A204.1 (cell line): ENCODE measurements at regions not wholly inside any gene's neighbourhood (a gene's known extent, or its start where the extent isn't known, plus 50 kb on each side); places are given as distances from the start of the nearest gene placed in this dataset.
"Not testable (repeated sequence)": the region's sequence is repeated elsewhere in the genome, so short reads cannot be mapped to it uniquely, and the experiment has no call there.

ENCODE experiments used
- FAIRE-seq: peaks from 2 replicates; lab custom pipeline; 2012; peaks lifted over from hg19 to GRCh38; lab: Jason Lieb, UNC

DNA sequence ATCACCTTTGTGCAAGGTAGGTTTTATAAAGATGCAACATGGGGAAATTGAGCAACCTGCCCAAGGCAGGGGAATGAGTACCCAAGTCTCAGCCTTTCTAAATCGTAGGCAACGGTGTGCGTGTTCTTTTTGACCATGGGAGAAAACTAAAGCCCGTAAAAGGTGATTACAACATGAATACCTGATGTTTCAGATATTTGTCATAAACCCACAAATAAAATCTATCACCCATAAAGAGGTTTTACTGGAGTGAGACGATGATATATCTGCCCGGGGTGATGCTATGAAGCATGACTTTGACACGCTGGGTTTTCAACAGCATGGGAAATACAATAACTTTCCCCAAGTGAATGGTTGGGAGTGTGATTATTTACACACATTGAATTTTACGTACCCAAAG, 406.3 kb upstream of the KLF6 start:
- FAIRE-seq: no peak

DNA sequence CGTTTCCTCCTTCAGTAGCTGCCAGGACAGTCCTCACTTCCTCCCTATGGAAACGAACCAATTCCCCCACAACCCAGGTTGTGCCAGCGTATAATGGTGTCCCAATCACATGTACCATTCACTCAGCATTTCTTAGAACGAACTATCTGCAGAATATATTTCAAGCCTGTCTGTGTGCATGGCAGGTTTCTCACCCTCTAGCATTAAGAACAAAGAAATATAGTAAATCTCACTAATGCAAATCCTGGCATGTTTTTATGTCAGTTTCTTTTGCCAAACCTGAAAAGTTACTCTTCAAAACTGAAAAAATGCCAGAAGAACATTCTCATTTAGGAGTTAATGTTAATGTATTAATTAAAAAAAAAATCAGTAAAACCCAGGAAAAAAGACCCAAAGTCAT, 405.9 kb upstream of the KLF6 start:
- no peak for FAIRE-seq

DNA sequence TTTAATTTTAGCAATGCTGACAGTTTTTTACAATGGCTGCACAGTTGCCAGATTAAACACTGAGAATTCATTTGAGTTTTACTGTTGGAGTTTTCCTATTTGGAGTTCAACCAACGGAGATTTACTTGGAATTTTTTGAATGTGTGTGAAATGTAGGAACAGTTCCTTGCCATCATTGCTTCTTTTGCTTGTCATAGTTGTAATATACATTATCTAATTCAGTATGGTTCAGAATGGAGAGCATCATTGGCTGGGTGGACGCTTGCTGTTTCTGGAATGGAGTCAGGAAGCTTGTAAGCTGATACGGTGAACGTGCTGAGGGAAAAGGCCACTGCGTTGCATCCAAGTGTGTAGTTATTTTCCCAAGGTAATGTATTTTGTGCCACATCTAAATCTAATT, 404.3 kb upstream of the KLF6 start:
- no peak for FAIRE-seq

DNA sequence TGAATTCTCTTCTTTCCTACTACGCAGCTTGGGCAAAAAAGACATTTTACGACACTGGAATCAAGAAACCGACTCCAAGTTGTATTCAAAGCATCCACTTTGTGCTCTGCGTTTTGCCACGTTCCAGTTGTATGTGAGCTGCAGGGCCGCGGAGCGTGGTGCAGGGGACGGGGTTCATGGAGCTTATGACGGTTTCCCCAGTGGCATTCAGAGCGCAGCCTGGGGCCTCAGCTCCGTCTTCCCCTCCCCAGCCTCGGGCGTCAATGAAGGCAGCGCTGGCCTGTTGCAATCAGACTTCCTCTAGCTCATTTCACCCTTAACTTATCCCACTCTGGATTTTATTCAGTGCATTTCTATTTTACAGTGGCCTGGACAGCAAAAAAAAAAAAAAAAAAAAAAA, 403.4 kb upstream of the KLF6 start:
- no peak for FAIRE-seq

DNA sequence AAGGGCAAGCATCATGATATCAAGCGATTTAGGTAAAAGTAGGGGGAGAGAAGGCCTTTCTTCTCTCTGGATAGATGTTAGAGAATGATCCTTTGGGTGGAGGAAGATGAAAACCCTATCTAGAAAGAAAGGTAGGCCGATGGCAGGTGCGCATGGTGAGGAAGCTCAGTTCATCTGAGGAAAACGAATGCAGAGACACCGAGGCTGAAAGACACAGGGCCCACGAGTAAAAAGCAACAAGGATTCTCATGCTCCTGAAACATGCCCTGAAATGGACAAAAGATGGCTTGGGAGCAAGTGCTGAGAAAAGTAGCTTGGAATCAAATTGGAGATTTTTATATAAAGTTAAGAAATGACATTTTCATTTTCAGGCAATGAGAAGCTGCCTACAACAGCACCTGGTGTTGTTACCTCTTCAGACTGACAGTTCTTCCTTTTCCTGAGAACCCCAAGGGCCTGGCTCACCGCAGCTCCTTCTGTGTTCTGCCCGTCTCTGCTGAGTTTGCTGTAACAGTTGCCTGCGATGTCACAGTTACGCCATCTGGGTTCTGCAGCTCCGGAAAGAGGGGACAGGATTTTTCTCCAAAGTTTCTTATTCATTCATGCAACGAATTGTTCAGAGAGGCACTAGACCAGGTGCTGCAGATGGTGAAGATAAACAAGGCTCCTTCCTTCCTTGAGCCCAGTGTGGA, 402.0 kb upstream of the KLF6 start:
- FAIRE-seq: no peak

DNA sequence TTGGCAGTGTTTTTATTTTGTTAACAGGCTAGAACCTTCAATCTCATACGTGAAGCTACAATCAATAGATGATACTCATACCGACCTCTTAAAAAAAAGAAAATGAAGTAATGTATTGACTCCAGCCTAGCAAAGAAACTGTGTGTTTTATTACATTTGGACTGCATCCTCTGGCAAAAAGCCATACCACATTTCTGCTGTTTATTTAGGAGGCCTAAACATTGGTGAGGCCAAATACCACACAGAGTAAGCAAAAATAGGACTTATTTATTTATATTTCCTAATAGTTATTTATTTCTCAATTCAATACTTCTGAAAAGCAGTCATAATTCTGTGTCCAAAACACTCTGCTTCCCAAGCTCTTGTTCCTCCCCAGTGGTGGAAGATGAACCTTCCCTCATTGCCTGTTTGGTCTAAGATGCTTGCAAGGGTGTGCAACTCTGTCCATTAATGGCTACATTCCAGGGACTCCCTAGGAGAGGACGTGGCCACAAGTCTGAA, 398.8 kb upstream of the KLF6 start:
- FAIRE-seq: no peak

DNA sequence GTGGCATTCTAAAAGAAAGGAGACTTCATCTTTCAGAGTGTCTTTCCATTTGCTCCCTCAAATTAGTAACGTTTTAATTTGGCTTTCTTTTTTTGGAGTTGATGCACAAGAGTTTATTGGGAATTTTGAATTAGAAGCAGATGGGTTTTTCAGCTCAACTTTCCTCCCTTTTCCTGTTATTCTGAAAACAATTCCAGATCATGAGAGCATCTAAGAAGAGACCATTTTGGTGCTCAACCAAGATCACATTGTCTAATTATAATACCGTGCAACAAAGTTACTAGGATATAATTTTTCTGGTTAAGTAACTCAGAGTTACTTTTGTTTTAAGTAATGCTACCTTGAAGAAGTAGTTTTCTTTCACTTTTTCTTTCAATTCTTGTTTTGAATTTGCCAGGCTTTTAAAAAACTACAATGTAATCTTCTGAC, 396.6 kb upstream of the KLF6 start:
- FAIRE-seq: no peak

DNA sequence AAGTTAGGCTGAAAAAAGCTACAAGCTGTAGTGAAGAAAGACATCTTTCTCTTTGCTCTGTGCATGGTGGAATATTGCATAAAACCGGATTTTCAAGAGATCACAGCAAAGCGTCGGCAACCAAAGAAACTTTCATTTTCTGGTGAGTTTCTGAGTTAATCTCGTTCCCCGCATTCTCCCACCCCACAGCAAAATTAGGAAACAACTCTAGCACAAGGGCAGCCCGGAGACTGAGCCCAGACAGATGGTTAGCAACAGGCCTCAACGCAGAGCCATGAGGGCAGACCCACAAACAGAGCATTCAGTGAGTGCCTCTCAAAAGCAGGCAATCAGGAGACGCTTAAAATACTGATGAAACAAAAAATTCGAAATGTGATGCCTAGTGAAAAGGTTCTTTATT, 396.1 kb upstream of the KLF6 start:
- FAIRE-seq: no peak

DNA sequence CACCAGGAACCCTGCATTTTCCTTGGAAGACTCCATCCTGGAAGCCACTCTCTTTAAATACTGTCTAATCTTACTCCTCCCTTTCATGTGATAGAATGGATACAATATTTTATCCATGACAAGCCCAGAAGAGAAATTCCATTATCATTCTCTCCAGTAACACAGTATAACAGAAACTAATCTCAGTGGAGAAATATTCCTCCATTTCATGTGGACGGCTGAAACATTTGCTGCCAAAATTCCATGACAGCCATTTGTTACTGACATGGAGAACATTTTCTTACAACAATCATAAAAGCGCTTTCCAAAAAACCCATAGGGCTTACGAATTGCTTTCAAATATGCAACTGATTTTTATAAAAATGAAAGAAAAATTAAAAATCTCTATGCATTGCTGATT, 392.8 kb upstream of the KLF6 start:
- FAIRE-seq: no peak

DNA sequence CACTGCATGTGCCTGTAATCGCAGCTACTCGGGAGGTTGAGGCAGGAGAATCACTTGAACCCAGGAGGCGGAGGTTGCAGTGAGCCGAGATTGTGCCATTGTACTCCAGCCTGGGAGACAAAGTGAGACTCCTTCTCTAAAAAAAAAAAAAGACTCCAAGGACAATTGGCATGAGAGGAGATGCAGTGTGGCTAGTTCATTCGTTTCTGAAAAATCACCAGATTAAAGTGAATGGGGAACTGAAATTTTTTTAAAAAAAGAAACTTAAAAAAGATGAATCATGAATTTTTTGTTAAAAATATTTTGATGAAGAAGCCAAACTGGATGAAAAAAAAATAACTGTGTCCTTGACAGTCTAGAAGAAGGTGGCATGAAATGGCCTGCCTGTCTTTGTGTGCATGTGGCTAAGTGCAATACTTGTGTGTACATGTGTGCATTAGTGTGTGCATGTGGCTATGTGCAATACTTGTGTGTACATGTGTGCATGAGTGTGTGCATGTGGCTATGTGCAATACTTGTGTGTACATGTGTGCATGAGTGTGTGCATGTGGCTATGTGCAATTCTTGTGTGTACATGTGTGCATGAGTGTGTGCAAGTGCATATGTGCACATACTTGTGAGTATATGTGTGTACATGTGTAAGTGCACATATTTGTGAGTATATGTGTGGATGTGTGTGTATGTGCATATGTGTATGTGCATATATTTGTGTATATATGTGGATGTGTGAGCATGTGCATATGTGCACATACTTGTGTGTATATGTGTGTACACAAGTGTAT, 391.7 kb upstream of the KLF6 start:
- FAIRE-seq: no peak

DNA sequence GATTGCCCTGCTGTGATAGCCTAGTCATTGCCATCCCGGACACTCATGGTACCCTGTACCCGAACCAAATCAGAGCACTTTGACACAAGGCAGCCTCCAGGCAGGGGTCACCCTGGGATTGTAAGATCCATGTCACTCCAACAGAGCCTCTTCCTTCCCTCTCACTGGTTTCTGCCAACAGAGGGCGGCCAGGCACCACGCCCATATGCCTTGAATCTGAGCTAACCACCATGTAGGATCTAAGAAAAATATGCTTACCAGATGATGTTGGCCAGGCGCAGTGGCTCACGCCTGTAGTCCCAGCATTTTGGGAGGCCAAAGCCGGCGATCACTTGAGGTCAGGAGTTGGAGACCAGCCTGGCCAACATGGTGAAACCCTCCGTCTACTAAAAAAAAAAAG, 389.2 kb upstream of the KLF6 start:
- FAIRE-seq: no peak

DNA sequence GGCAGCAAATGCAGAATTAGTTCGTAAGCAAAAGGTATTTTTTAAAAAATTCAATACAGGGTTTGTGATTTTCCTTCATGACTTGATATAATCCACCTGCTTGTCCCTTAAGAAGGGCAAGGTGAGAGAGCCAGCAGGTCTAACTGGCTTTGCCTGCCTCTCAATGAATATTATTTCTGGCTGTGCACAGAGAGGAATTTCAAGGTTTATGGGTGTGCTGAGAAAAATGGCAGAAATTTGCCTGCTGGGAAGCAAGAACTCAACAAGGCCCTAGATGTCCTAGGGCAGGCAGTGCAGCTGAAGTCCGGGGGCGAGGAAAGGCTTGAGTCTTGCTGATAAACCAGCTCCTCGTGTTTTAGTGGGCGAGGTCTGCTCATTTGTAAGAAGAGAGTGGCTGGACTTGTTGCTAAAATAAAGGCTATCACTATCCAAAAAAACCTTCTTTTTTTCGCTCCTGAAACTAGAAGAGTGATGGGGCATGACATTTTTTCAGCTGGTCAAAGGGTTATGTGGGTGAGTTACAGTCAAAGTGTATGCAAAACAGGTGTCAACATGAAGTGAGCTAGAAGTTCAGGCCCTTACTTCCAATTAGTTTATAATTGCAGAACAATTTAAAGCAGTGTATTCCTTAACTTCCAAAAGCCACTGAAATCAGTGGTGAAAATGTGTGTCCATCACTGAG, 385.8 kb upstream of the KLF6 start:
- no peak for FAIRE-seq

DNA sequence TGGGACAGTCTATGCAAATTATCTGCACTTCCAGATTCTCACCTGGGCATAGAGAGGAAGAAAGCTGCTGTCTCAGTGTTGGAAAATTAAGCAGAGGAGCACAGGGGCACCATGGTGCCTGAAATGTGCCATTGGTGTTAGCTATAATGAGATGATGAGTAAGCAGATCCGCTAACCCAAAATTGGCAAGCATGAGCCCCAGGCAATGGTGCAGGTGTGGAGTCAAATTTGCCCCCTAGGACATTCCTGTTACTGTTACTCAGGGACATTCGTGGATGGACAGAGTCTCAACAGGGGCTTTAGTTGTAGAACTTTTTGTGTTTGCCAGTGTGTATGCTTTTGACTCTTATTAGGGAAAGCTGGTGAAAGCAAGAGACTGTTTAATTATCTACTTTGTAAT, 385.2 kb upstream of the KLF6 start:
- FAIRE-seq: no peak

DNA sequence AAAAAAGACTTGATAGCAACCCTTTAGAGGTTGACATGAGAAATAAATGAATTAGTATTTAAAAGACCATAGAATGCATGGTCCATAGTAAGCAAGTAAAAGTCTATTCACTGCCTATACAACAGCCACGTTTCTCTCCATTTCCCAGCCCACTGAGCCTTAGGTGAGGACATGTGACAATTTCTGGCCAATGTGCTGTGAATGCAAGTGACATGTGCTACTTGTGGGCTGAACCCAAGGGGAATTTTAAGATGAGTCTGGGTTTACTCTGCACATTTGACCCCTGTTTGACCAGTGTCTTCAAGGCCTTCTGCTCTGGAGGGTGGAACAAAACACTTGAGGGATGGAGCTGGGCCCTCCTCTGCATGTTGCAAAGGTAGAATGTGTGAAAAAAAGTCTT, 384.4 kb upstream of the KLF6 start:
- FAIRE-seq: no peak

DNA sequence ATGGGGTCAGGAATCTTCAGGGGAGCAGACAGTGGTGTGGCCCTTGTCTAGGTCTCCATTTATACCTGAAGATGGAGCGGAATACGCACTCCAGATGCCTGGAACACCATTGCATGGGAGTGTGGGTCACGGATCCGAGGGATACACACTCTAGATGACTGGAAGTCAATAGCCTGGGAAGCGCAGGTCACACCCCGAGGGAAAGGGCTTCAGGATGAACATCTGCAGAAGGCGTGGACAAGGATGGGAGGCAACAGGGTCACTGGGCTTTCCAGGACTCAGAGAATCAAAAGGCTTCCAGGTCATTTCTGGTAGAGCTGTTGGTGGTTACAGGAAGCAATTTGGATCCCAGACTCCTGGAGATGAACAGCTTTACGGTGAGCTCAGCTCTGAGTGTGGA, 382.2 kb upstream of the KLF6 start:
- FAIRE-seq: no peak

DNA sequence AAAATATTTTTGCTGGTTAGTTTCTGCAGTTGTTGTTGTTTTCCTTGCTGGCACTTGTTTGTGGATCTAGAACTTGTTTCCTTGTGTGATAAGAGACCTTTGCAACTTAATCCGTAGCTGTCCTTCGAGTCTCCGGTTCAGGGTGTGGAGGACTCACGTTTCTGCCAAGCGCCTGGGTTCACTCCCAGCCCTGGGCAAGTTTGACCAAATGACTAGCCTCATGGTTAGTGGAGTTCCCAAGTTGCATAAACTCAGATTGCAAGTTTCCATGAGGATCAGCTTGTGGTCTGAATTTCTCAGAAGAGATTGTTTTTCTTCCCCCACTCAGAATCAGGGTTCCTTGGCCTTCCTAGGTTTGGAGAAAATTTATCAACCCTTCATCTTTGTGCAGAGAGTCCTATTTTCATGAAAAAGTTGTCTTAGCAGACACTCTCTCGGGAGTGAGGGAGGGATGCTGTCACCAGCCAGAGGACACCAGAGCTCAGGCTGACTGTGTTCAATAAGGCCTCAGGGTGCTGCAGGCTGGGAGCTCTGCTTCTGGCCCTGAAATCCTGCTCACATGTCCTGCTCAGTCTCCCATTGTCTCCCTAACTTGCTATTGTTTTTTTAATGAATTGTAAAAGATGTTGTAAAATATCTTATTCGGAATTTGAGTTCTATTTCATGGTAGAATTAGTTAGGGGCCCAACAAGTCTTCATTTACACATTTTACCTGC, 377.7 kb upstream of the KLF6 start:
- no peak for FAIRE-seq

DNA sequence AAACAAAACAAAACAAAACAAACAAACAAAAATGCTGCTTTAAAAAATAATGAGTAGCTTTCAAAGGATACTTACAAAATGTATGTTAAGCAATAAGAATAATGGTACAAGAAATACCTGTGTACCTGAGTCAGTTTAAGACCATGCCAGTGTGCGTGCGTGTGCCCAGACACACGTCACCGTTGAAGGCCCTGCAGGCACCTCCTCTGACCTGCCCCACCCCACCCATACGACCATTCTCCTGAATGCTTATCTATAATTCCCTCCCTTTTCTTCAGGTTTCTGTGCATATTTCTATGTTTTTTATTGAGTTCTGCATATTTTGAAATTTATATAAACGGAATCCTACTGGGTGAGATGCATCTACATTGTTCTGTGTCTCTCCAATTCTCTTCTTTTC, 374.2 kb upstream of the KLF6 start:
- no peak for FAIRE-seq

DNA sequence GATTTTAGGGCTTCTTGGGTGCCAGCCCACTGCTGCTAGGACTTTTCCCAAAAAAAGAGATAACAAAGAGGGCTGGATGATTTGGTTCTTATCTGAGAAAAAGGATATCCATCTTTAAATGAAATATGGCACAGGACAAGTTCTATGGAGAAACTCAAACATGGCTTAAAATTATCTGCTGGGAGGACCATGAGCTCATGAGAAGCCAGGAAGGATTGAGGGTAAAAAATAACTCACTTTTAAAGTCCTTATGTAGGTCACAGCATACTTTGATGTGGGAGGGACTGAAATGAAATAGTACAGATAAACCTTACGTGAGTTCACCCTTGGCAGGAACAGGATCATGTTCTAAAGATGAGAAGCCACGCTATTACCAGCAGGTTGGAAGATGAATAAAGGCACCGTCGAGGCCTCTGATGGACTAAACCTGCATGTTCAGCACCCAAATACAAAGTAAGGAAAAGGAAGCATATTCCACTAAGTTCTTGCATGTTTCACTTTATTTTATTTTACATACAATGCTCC, 369.2 kb upstream of the KLF6 start:
- no peak for FAIRE-seq

DNA sequence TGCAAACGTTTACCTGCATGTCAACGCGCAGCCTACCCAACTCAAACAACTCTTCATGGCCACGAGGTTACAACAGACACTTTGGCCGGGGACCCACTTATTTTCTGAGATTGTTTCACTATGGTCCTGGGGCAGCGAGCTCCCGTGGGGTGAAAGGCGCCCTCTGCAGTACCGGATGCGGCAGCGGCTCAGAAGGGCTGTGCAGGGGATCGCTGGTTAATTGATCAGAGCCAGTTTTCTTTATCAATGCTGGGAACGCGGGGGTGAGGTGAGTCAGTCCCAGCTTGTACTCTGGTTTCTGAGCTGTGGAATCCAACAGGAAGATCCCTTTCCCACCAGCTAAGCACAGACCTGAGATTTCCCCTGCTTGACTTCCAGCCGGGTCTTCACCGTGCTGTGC, 366.5 kb upstream of the KLF6 start:
- no peak for FAIRE-seq

DNA sequence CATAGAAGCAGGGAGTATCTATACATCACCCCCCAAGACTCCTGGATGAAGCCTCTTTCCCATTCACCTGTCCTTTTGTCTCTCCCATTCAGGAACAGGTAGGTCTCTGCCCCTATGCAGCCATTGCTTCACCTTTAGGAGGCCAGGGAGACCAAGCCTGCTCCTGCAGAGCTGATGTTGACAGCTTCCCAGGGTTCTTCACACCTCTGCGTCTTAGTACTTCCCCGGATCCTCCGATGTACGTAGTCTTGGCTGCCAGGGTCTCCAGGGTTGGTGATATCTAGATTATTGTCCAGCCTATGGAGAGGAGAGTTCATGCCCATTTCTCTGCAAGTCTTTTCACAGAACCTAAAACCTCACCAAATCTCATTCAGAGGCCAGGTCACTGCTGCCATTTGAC, 365.7 kb upstream of the KLF6 start:
- FAIRE-seq: no peak

DNA sequence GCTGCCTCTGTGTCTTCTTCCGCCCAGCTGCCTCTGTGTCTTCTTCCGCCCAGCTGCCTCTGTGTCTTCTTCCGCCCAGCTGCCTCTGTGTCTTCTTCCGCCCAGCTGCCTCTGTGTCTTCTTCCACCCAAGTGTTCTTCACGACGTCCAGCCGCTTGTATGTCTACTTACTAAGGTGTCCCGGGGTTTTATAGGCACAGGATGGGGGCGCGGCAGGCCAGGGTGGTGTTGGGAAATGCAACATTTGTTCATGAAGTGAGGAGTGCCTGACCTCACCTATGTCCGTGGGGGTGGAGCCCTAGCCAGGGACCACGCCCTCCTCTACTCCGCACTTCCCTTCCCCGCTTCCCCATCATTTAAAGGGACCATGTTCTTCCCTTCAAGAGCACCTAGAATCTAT, 364.5 kb upstream of the KLF6 start:
- not testable (repeated sequence) for FAIRE-seq

DNA sequence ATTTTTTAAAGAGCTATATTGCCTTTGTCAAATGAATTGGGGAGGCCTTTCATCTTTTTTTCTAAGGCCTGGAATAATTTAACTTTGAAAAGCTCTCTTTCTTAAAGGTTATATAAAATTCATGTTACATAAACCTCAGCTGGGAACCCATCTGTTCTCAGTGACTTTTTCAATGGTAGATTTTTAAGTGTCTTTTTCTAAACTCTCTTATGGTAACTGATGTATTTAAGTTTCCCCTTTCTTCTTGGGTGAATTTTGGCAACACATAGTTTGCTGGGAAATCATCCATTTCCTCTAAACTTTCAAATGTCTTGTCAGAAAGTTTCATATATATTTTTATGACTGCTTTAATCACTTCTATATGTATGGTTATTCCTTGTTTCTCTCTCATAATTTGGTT, 362.2 kb upstream of the KLF6 start:
- FAIRE-seq: no peak

DNA sequence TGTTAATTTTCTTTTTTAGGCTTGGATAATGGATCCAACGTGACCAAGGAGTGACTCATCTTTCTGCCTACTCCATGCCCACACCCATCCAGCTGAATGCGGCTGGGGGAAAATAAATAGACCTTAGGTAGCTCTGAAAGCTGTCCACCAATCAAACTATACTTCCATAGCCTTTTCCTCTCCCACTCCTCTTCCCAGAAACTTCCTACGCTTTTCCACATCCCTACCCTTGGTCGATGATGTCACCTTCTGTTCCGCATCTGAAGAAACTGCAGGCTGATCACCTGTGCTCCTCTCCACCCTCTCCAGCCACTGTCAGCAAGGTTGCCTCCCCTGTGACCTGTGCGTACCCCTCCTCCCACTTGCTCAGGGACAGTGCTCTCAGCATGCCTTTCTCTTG, 359.8 kb upstream of the KLF6 start:
- no peak for FAIRE-seq
